ENCODE measurements at regions not wholly inside any gene's neighbourhood (a gene's known extent, or its start where the extent isn't known, plus 50 kb on each side); places are given as distances from the start of the nearest gene placed in this dataset.

GRCh38 chr11:127066401-127067090, 66.0 kb upstream of the KIRREL3 start:
- no peak for TF ChIP-seq HDAC2 (IDR thresholded peaks at IDR 0.05)
- no peak for TF ChIP-seq ZBTB11 (CRISPR knock-in tag; IDR thresholded peaks at IDR 0.05)
- Histone ChIP-seq H4K20me1 (ENCODE audit: control insufficient read depth, insufficient read depth) (no peaks in the 10 kb centered on the region), H3K27me3 (replicated peaks in 1 of 2; ENCODE audit: control insufficient read depth in 2 of 2, insufficient read depth in 2 of 2, low read length in 1 of 2) (no peaks in the 10 kb centered on the region; a peak in 1 of 4 replicates), H3K36me3 (ENCODE audit: control insufficient read depth in 2 of 2, insufficient read depth in 2 of 2, low read length in 1 of 2) (no peaks in the 10 kb centered on the region), H3K4me2 (ENCODE audit: control insufficient read depth, insufficient read depth) (no peak overlapping the region), H3K4me1 (ENCODE audit: control insufficient read depth, insufficient read depth, low read length) (no peaks in the 10 kb centered on the region), H3K27ac (ENCODE audit: control insufficient read depth, insufficient read depth) (no peak overlapping the region), H3K9ac (ENCODE audit: control insufficient read depth, insufficient read depth, low read length) (no peak overlapping the region), H2AFZ (ENCODE audit: control insufficient read depth, low read depth, low read length) (no peak overlapping the region), H3K79me2 (ENCODE audit: control insufficient read depth, insufficient read depth, low read length) (no peaks in the 10 kb centered on the region), H3K4me3 (no peak overlapping the region), H3K9me3 (replicated peaks; ENCODE audit: control insufficient read depth, insufficient read depth, low read length) (no peaks in the 10 kb centered on the region)
- ChIA-PET SMC1A (ENCODE audit: uncharacterized antibody, unreplicated experiment) (no interaction called here), CTCF (interaction anchor here (3.6 kb wide), 1 partner anchor 8 kb away, joined by 20 read pairs; no protein-coding TSS in a partner anchor), POLR2A (no interaction called here), RAD21 (ENCODE audit: unreplicated experiment) (interaction anchor here (2.3 kb wide), 1 partner anchor 7 kb away, joined by 6 read pairs; no protein-coding TSS in a partner anchor)
- intact Hi-C loops (cut with micrococcal nuclease; ENCODE audit: unreplicated experiment): no loop called here
- FAIRE-seq: no peak
- no peak for ATAC-seq
- 35% methylated on average over 7 of the region's 7 CpGs for WGBS (ENCODE audit: insufficient coverage, insufficient replicate concordance, low lambda C conversion rate, missing lambda C conversion rate)
- no TSS peak for BruUV-seq (replicated peaks)
- no peak for DNase-seq (ENCODE audit: low read depth, low spot score)
- in situ Hi-C loops (cut with MboI): no loop called here

GRCh38 chr11:127063241-127063640, 62.7 kb upstream of the KIRREL3 start:
- no peaks in the 10 kb centered on the region for H3K27me3 ChIP-seq (replicated peaks in 1 of 2; ENCODE audit: control insufficient read depth in 2 of 2, insufficient read depth in 2 of 2, low read length in 1 of 2)
- ChIA-PET RAD21 (ENCODE audit: unreplicated experiment) (no interaction called here), CTCF (interaction anchor here (3.6 kb wide), 1 partner anchor 11 kb away, joined by 20 read pairs; no protein-coding TSS in a partner anchor), POLR2A (no interaction called here), SMC1A (ENCODE audit: uncharacterized antibody, unreplicated experiment) (interaction anchor here (2.1 kb wide), 1 partner anchor 12 kb away, joined by 5 read pairs; no protein-coding TSS in a partner anchor)
- ATAC-seq (no peak), FAIRE-seq (no peak), DNase-seq (ENCODE audit: low read depth, low spot score) (no peak)
- H2AFZ ChIP-seq (ENCODE audit: control insufficient read depth, low read depth, low read length): no peak overlapping the region
- in situ Hi-C loops (cut with MboI): no loop called here
- no peaks in the 10 kb centered on the region for H3K79me2 ChIP-seq (ENCODE audit: control insufficient read depth, insufficient read depth, low read length)
- H3K4me2 ChIP-seq (ENCODE audit: control insufficient read depth, insufficient read depth): no peak overlapping the region
- WGBS (ENCODE audit: insufficient coverage, insufficient replicate concordance, low lambda C conversion rate, missing lambda C conversion rate): 47% methylated on average over 3 of the region's 3 CpGs
- BruUV-seq (replicated peaks): no TSS peak
- intact Hi-C loops (cut with micrococcal nuclease; ENCODE audit: unreplicated experiment): no loop called here
- H3K9ac ChIP-seq (ENCODE audit: control insufficient read depth, insufficient read depth, low read length): no peak overlapping the region
- no peak overlapping the region for H3K4me3 ChIP-seq
- H4K20me1 ChIP-seq (ENCODE audit: control insufficient read depth, insufficient read depth): no peaks in the 10 kb centered on the region
- no peaks in the 10 kb centered on the region for H3K36me3 ChIP-seq (ENCODE audit: control insufficient read depth in 2 of 2, insufficient read depth in 2 of 2, low read length in 1 of 2)
- no peak overlapping the region for H3K27ac ChIP-seq (ENCODE audit: control insufficient read depth, insufficient read depth)
- H3K4me1 ChIP-seq (ENCODE audit: control insufficient read depth, insufficient read depth, low read length): no peaks in the 10 kb centered on the region
- no peaks in the 10 kb centered on the region for H3K9me3 ChIP-seq (replicated peaks; ENCODE audit: control insufficient read depth, insufficient read depth, low read length)
- no peak for TF ChIP-seq GABPA (IDR thresholded peaks at IDR 0.05; ENCODE audit: low read depth)
- TF ChIP-seq SIX5 (IDR thresholded peaks at IDR 0.05; ENCODE audit: low read depth, low read length, severe bottlenecking): no peak
- TF ChIP-seq ZBTB11 (CRISPR knock-in tag; IDR thresholded peaks at IDR 0.05): no peak
- TF ChIP-seq SRF (IDR thresholded peaks at IDR 0.05; ENCODE audit: low read depth in 2 of 2, low read length in 2 of 2): no peak
- no peak for TF ChIP-seq ETV6 (conservative IDR thresholded peaks at IDR 0.05 in 1 of 2, IDR thresholded peaks at IDR 0.05 in 1 of 2; ENCODE audit: borderline replicate concordance in 1 of 2, low read depth in 1 of 2)

Data from GM12878 (cell line).